NCI-H2196 treated with DMSO at 0.1 percent for 48 hours (cell line): ENCODE measurements at regions not wholly inside any gene's neighbourhood (a gene's known extent, or its start where the extent isn't known, plus 50 kb on each side); places are given as distances from the start of the nearest gene placed in this dataset.

Source experiments
- DNase-seq: peaks from one replicate; lab custom pipeline; 2025; ENCODE audit not compliant: unreplicated experiment; lab: John Stamatoyannopoulos, UW

DNA sequence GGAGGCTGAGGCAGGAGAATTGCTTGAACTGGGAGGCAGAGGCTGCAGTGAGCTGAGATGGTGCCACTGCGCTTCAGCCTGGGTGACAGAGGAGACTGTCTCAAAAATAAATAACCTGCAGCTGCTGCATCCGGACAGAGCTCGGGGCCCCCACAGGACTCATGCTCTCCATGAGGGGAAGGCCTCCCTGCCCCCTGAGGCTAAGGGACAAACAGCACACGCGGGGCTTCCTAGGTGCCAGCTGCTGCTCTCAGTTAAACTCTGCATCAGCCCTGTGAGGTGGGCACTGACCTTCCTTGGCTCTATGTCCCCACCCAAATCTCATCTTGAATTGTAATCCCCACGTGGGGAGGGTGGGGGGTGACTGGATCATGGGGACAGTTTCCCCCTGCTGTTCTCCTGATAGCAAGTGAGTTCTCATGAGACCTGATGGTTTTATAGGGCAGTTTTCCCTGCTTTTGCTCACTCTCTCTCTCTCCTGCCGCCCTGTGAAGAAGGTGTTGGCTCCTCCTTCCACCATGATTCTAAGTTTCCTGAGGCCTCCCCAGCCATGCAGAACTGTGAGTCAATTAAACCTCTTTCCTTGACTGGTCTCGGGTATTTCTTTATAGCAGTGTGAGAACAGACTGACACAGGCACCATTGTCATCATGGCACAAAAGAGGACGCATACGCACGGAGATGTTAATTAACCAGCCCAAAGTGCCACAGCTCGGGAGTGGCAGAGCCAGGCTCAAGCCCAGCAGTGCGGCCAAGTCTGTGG, 49.9 kb upstream of the TAF1B start:
- DNase-seq, result no peak
